GM13977 (cell line): ENCODE measurements at regions not wholly inside any gene's neighbourhood (a gene's known extent, or its start where the extent isn't known, plus 50 kb on each side); places are given as distances from the start of the nearest gene placed in this dataset.

Source experiments
- DNase-seq: peaks from one replicate; pipeline ENCODE4 v3.0.0; 2012; ENCODE audit warnings: low spot score
- CTCF ChIP-seq: IDR thresholded peaks from 2 replicates; pipeline ENCODE4 v1.5.1; 2012; ENCODE audit warnings: mild to moderate bottlenecking, control low read depth; ENCODE audit not compliant: insufficient read depth; ENCODE audit errors: extremely low read depth, missing control alignments
- in situ Hi-C: fragments of 300-500 bp; cut with MboI; formaldehyde crosslinking; loops from one replicate; pipeline ENCODE4 v1.12.0; 2022; ENCODE audit warnings: low sequenced_read_pairs, low pct_unique_long_range_greater_than_20kb, mixed read lengths, inconsistent platforms; ENCODE audit not compliant: unreplicated experiment

DNA sequence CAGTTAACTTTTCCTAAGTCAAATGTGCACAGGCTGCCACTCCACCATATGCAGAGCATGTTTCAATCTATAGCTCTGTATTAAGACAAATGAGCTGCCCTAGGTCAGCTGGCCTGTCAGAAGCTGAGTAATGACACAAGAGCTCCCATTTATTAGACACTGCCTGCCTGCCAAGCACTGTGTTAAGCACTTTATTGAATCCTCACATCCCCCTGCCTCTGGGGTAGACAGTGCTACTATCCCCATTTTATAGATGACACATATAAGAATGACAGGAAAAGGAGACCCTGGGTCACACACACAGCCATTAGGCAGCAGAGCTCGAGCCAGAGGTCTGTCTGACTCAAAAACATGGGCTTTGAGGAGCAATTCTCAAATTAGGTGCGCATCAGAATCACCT is 179.8 kb upstream of the PDE1C start:
- DNase-seq: no peak
- in situ Hi-C loops: no loop called here
- TF ChIP-seq CTCF: no peak

- in situ Hi-C loops: no loop called here
- no peak for DNase-seq
- no peak for TF ChIP-seq CTCF
These were observed 178.3 kb upstream of the PDE1C start for GRCh38 chr7:32248522-32248921.

DNA sequence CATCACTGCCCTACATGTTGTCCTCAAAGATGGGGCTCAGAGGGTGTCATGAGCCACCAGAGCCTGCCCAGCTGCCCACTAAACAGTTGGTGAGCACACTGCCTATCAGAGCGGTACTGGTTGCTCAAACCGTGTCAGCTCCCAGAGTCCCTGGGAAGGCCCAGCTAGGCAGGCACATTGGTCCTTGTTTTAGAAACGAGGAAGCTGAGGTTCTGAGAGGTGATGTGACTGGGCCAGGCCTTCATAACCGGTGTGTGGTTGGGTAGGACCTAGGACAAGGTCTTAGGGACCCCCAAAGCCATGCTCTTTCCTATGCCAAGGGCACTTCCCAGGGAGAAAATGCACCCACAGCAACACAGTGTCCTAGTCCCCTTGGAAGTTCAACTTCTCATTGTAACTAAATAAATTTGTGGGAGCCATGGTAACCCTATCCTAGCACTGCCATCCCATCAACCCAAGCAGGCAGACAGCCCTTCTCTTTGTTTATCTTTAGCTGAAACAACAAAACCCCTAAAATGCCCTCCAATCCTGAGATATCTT is 174.7 kb upstream of the PDE1C start:
- TF ChIP-seq CTCF: no peak
- in situ Hi-C loops: no loop called here
- DNase-seq: no peak

DNA sequence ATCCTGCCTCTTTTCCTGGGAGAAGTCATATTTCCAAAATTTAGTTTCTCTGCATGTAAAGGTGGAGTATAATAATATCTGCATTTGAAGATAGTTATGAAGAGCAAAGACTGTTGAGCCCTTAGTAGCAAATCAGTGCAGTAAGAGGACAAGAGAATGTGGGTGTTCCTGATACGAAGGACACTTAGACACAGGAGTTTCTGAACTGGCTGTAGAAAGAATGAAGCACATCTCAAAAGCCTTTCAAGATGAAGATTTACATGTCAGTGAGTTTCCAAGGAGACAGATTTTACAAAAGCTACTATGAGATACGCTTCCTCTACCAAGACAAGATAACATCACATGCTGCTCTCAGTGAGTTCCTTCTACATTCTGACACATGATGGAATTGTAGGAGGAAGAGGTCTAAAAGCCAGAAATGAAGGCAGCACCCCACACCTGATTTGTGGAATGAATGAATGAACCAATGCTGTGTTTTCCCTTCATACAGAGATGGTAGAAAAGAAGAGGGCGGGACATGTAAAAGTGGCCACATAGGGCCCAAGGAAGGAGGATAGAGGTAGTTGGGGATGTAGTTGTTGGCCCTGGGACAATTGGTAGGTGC is 173.6 kb upstream of the PDE1C start:
- no peak for TF ChIP-seq CTCF
- DNase-seq: no peak
- in situ Hi-C loops: no loop called here

- DNase-seq: no peak
- no peak for TF ChIP-seq CTCF
- in situ Hi-C loops: no loop called here
These were observed 172.2 kb upstream of the PDE1C start for GRCh38 chr7:32242436-32242835.

DNA sequence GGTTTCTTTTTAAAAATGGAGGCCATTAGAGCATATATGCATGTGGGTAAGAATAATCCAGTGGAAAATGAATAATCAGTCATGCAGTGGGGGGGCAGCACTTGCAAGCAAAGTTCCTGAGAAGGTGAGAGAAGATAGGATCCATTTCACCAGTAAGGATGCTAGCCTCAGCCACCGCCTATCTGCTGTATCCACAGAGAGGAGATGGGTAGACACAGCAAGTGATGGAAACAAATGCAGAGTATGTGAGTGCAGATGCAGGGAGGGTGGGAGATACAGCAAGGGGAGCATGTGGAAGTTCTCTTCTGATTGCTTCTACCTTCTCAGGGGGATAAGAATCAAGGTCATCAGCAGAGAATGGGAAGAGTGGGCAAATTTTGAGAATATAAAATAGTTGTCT is 171.4 kb upstream of the PDE1C start:
- in situ Hi-C loops: no loop called here
- DNase-seq: no peak
- no peak for TF ChIP-seq CTCF
